ENCODE measurements at regions not wholly inside any gene's neighbourhood (a gene's known extent, or its start where the extent isn't known, plus 50 kb on each side); places are given as distances from the start of the nearest gene placed in this dataset.

DNA sequence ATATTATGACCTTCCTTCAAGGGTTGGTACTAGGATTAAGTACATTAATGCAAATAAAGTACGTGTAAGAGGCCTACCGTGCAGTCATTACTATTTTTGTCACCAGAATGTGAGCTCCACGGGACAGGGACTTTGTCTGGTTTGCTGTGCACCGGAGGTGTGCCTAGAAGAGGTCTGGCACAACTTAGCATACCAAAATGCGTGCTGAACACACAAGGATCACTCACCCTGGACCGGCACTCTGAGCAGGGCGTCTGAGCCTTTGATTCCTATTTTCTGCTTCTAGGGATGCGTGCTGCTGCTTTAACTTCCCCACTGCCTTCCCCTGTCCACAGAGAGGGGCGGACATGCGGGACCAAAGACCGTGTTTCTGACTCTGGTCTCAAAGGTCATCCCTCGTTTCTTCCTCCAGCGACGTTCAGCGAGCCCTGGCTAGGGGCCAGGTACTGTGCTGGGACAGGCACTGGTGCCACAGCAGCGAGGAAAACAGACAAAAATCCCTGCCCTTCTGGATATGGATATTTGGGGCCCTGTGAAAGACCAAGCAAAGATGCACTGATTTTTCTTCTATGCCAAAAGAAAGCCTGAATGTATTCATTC is 222.7 kb downstream of the BMP7 start:
- POLR2A ChIA-PET (ENCODE audit: low non-redundant PET), result no interaction called here
- Histone ChIP-seq H3K9me3 (ENCODE audit: low read depth, low read length, poor library complexity, severe bottlenecking) (no peaks in the 10 kb centered on the region), H3K36me3 (ENCODE audit: insufficient read depth, low read length, poor library complexity, severe bottlenecking) (no peaks in the 10 kb centered on the region), H3K27ac (ENCODE audit: low read depth, low read length, poor library complexity, severe bottlenecking) (no peak overlapping the region), H3K27me3 (replicated peaks; ENCODE audit: insufficient read depth, low read depth, low read length, poor library complexity) (peaks cover 28% of the 10 kb centered on the region), H3K4me1 (ENCODE audit: insufficient read depth, low read length, poor library complexity, severe bottlenecking) (no peaks in the 10 kb centered on the region), H3K4me3 (ENCODE audit: low read depth, low read length, poor library complexity, severe bottlenecking) (no peak overlapping the region)
- DNase-seq (ENCODE audit: low spot score), result no peak
- no peak for TF ChIP-seq EZH2 (IDR thresholded peaks at IDR 0.05; ENCODE audit: borderline replicate concordance, low read depth, low read length, poor library complexity, severe bottlenecking)
- TF ChIP-seq, protein P1, sequence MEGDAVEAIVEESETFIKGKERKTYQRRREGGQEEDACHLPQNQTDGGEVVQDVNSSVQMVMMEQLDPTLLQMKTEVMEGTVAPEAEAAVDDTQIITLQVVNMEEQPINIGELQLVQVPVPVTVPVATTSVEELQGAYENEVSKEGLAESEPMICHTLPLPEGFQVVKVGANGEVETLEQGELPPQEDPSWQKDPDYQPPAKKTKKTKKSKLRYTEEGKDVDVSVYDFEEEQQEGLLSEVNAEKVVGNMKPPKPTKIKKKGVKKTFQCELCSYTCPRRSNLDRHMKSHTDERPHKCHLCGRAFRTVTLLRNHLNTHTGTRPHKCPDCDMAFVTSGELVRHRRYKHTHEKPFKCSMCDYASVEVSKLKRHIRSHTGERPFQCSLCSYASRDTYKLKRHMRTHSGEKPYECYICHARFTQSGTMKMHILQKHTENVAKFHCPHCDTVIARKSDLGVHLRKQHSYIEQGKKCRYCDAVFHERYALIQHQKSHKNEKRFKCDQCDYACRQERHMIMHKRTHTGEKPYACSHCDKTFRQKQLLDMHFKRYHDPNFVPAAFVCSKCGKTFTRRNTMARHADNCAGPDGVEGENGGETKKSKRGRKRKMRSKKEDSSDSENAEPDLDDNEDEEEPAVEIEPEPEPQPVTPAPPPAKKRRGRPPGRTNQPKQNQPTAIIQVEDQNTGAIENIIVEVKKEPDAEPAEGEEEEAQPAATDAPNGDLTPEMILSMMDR (conservative IDR thresholded peaks at IDR 0.05; ENCODE audit: low read depth, low read length), result no peak
- intact Hi-C loops (cut with micrococcal nuclease; ENCODE audit: unreplicated experiment), result no loop called here
- no TSS peak for BruUV-seq (replicated peaks)
- CTCF ChIA-PET, result no interaction called here

DNA sequence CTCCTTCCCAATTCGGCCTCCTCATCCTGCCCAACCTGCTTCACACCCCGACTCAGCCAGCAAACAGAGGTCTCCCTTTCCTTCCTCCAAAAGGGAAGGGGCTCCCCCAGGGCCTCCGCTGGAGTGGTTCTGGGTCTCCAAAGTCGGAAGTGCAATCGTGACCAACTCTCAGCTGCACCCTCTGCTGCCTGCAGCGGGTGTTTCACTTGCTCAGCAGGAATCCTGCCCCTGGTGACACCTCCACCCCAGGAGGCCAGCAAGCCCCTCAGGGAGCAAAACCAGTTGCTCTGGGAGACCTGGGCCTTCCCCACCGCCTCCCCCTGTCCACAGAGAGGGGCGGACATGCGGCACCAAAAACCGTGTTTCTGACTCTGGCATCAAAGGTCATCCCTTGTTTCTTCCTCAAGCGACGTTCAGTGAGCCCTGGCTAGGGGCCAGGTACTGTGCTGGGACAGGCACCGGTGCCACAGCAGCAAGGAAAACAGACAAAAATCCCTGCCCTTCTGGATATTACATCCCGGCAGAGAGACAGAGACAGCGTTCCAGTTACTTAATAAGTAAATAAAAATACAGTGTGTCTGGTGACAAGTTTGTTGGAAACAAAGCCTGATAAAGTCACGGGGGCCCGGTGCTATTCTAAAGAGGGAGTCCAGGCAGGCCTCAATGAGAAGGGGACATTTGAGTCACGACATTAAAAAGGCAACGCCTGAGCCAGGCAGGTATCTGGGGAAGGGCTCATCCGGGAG is 219.0 kb downstream of the BMP7 start:
- Histone ChIP-seq H3K27me3 (replicated peaks; ENCODE audit: insufficient read depth, low read depth, low read length, poor library complexity) (peaks cover 18% of the 10 kb centered on the region), H3K36me3 (ENCODE audit: insufficient read depth, low read length, poor library complexity, severe bottlenecking) (no peaks in the 10 kb centered on the region), H3K4me1 (ENCODE audit: insufficient read depth, low read length, poor library complexity, severe bottlenecking) (no peaks in the 10 kb centered on the region), H3K27ac (ENCODE audit: low read depth, low read length, poor library complexity, severe bottlenecking) (no peak overlapping the region), H3K4me3 (ENCODE audit: low read depth, low read length, poor library complexity, severe bottlenecking) (no peak overlapping the region), H3K9me3 (ENCODE audit: low read depth, low read length, poor library complexity, severe bottlenecking) (no peaks in the 10 kb centered on the region)
- no TSS peak for BruUV-seq (replicated peaks)
- ChIA-PET CTCF (no interaction called here), POLR2A (ENCODE audit: low non-redundant PET) (no interaction called here)
- TF ChIP-seq, protein P1 (conservative IDR thresholded peaks at IDR 0.05; ENCODE audit: low read depth, low read length), result no peak
- TF ChIP-seq EZH2 (IDR thresholded peaks at IDR 0.05; ENCODE audit: borderline replicate concordance, low read depth, low read length, poor library complexity, severe bottlenecking), result no peak
- DNase-seq (ENCODE audit: low spot score), result no peak
- intact Hi-C loops (cut with micrococcal nuclease; ENCODE audit: unreplicated experiment), result no loop called here

DNA sequence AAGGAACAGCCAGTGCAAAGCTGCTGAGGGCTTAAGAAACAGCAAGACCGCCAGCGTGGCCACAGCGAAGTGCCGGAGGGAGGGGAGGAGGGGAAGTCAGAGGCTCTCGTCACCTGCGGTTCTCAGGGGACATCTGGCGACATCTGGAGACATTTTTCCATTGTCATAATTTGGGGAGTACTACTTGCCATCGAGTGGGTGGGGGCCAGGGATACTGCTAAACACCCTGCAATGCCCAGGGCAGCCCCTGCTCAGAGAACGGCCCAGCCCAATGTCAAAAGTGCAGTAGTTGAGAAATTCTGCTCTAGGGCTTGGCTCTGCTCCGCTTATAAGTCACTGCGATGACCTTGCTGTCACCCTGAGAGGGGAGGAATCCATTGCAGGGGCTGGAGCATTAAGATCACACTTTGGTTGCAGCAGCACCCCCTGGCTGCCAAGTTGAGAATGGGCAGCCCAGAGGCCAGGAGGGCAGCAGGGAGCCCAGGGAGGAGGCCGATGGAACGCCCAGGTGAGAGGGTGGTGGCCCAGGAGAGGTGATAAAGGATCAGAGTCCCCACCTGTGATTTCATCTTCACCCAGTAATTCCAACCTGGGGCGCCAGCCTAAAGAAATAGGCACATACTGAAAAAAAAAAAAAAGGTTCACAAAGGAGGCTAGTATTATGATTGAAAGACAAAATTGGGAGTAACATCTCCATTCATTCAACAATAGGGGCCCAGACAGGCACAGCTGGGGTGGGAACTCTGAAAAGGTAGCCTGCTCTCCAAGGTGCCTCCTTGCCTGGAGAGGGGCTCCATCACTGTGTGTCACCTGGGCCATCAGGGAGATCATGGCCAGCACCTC is 218.2 kb downstream of the BMP7 start:
- Histone ChIP-seq H3K27ac (ENCODE audit: low read depth, low read length, poor library complexity, severe bottlenecking) (no peak overlapping the region), H3K27me3 (replicated peaks; ENCODE audit: insufficient read depth, low read depth, low read length, poor library complexity) (peaks cover 10% of the 10 kb centered on the region), H3K9me3 (ENCODE audit: low read depth, low read length, poor library complexity, severe bottlenecking) (no peaks in the 10 kb centered on the region), H3K36me3 (ENCODE audit: insufficient read depth, low read length, poor library complexity, severe bottlenecking) (no peaks in the 10 kb centered on the region), H3K4me3 (ENCODE audit: low read depth, low read length, poor library complexity, severe bottlenecking) (no peak overlapping the region), H3K4me1 (ENCODE audit: insufficient read depth, low read length, poor library complexity, severe bottlenecking) (no peaks in the 10 kb centered on the region)
- TF ChIP-seq, protein P1 (conservative IDR thresholded peaks at IDR 0.05; ENCODE audit: low read depth, low read length), result peak; percentile 66
- no peak for TF ChIP-seq EZH2 (IDR thresholded peaks at IDR 0.05; ENCODE audit: borderline replicate concordance, low read depth, low read length, poor library complexity, severe bottlenecking)
- CTCF ChIA-PET, result no interaction called here
- intact Hi-C loops (cut with micrococcal nuclease; ENCODE audit: unreplicated experiment), result no loop called here
- no TSS peak for BruUV-seq (replicated peaks)
- POLR2A ChIA-PET (ENCODE audit: low non-redundant PET), result no interaction called here
- peak; percentile 60 for DNase-seq (ENCODE audit: low spot score)
